ENCODE measurements at regions not wholly inside any gene's neighbourhood (a gene's known extent, or its start where the extent isn't known, plus 50 kb on each side); places are given as distances from the start of the nearest gene placed in this dataset.

- DNase-seq, result no peak
Measured at GRCh38 chr6:156560476-156560875, 216.7 kb upstream of the ARID1B start.

DNA sequence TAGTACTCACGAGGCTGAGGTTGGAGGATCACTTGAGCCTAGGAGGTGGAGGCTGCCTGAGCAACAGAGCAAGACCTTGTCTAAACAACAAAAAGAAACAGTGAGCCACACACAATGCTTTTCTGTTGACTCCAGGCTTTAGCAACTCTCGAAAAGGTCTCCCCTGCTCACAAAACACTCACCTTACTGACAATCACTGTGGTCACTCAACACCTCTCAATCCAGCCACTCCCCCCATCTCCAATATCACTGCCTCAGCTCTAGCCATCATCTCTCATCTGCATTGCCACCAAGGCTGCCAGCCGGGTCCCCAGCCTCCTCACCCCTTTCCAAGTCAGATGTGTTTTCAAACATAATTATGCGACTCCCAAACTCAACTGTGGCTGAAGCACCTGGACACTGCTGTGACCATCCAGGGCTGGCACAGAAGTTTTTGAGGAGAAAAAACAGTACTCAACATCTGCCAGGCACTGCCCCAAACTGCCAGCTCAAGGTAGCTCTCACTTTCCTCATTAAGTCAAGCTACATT lies 218.0 kb upstream of the ARID1B start:
- peak; percentile 46 for DNase-seq

DNA sequence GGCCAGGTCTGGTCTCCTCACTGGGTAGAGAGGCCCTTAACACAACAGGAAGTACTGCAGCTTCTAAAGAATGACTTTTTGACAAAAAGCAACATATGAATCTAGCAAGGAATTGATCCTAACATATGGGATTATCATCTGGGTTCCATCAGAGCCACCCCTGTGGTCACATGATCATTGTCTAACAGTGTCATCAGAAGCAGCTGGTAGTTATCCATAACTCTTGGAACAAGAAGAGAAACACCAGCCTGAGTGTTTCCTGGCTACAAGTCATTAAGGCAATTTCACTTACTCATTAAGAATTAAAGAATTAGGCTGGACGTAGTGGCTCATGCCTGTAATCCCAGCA lies 219.3 kb upstream of the ARID1B start:
- DNase-seq, result no peak

DNA sequence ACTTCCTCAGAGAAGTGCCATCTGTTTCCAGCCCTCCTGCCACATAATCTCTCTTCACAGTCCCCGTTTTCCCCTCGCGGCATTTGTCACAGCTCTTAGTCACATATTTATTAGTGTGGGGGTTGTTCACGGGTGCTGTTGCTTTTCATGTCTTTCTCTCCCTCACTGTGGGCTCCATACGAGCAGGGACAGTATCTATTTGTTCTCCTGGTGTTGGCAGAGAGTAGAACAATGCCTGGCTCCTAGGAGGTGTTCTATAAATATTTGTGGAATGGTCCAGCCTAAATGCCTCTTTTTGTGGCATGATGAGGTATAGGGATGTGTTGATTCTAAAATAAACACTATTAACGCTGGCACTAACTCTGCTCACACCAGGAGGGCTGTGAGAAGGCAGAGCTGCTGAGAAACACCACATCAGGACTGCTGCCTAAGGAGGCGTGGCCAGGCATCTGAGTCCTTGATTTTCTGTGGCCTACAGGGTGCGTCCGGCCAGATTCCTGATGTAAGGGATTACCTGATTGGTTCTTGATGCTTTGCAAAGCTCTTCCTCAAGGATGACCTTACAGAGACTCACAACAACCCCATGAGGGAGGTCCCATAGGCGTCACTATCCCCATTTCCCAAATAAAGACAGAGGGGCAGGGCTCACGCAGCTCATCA lies 219.8 kb upstream of the ARID1B start:
- peak; percentile 77 for DNase-seq

GRCh38 chr6:156556811-156557210 lies 220.4 kb upstream of the ARID1B start:
- DNase-seq, result no peak

DNA sequence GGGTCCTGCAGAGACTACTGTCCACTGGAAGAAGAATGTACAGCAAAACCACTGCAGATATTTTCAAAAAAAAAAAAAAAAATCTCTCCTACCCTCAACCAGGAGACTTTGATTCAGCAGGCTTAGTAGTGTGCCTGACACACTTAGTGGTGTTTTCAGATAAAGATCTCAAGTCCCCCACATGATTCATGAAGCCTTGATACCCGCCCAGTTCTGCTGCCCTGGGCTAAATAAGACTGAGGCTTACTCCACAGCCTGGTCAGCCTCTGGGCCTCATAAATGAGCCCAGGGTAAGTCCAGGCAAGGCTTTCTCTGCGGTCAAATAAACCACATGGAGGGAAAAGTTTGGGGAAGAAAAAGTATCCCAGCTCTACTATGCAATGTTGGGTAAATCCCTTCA lies 222.1 kb upstream of the ARID1B start:
- no peak for DNase-seq

GRCh38 chr6:156554160-156554559 lies 223.0 kb upstream of the ARID1B start:
- no peak for DNase-seq

GRCh38 chr6:156552849-156553248 lies 224.3 kb upstream of the ARID1B start:
- no peak for DNase-seq

DNA sequence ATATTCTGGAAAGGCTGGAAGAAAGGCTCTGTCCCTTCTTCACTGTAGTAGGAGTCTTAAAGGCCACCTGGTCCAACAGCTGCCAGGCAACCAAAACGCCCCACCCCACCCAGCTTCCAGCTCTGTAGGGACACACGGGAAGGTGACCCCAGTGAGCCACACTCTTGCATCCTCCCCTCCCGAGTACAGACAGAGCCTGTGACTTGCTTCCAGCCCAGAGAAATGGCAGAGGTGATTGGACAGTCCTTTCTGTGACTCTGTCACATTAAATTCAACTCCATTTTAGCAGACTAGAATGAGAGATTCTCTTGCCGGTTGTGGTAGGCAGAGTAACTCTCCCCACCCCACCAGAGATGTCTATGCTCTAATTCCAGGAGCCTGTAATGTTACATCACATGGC lies 226.2 kb upstream of the ARID1B start:
- DNase-seq, result no peak

DNA sequence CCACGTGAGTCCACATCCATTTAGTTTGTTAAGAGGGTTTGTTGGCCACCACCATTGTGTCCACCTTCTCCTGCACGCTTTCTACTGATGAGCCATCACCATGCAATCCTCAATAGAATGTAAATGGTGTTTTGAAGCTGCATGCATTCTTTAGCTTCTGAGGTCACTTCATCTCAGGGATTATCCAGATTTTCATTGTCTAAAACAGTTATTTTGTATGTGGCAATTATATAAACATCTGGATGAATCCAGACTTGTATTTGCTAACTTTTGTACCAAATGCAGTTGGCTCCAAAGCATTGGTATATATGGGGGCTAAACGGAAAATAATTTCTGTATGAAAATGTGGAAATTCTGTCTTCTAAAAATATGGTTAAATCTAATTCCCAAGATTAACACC lies 231.2 kb upstream of the ARID1B start:
- DNase-seq, result no peak

- DNase-seq, result no peak
Measured at GRCh38 chr6:156545021-156545420, 232.2 kb upstream of the ARID1B start.

GRCh38 chr6:156544046-156544445 lies 233.1 kb upstream of the ARID1B start:
- no peak for DNase-seq

DNA sequence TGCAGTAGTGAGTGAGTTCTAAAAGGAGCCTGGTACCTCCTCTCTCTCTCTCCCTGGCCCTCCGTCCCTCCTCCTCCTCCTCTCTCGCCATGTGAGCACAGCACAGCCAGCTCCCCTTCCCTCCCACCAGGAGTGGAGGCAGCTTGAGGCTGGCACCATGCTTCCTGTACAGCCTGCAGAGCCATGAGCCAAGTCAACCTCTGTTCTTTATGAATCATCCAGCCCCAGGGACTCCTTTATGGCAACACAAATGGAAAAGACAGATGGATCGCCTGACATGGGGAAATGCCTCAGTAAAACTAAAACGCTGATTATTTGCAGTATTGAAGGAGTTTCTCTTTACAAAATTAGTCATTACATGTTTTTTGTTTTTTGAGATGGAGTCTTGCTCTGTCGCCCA lies 233.7 kb upstream of the ARID1B start:
- DNase-seq, result no peak

DNA sequence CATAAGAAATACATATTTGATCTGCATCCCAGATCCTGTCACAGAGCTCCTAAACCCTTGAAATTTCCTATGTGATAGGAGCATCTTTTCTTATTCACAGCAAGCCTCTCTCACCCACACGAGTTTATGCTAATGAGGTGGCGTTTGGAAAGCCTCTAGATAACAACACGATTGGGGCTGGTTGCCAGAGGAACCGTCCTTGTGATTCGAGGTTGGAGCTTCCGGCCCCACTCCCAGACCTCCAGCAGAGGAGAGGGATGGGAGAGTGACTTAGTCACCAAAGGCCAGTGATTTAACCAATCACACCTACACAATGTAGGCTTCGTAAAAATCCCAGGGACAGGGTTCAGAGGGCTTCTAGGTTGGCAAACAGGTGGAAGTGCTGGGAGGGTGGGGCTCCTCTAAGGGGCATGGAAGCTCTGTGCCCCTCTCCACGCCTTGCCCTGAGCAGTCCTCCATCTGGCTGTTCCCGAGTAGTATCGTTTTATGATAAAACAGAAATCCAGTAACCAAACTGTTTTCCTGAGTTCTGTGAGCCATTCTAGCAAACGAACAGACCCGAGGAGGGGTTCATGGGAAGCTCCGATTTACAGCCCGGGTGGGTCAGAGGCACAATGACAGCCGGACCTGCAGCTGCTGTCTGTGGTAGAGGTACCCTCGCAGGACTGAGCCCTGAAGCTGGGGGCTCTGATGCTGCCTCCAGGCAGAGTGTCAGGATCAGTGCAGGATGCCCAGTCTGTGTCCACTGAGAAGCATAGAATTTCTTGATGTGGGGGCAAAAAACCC lies 238.1 kb upstream of the ARID1B start:
- DNase-seq, result no peak

GRCh38 chr6:156534594-156534993 lies 242.6 kb upstream of the ARID1B start:
- no peak for DNase-seq

DNA sequence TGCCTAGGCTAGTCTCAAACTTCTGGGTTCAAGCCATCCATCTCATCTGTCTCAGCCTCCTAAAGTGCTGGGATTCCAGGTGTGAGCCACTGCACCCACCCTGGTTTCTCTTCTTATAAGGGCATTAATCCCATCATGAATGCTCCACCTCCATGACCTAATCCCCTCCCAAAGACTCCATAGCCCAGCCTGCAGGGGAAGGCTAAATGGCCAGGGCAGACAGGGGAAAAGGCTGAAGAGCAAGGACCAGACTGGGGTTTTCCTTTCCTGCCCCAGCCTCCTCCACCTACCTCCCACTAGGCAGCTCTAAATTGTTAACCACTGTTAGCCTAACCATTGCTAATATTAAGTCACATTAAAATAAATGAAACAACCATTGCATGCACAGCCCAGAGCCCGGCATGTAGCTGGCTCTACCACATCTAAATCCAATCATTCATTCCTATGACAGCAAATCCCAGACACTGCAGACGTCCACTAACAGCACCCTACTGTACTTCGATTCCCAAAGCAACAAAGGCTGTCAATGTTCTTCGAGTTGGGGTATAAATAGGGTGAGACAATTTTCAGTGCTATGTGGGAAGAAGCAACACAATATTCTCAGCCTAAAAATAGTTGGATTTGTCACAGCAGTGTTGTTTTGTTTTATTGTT lies 243.2 kb upstream of the ARID1B start:
- DNase-seq, result no peak

GRCh38 chr6:156526081-156526480 lies 251.1 kb upstream of the ARID1B start:
- no peak for DNase-seq

GRCh38 chr6:156525541-156525940 lies 251.6 kb upstream of the ARID1B start:
- DNase-seq, result no peak

DNA sequence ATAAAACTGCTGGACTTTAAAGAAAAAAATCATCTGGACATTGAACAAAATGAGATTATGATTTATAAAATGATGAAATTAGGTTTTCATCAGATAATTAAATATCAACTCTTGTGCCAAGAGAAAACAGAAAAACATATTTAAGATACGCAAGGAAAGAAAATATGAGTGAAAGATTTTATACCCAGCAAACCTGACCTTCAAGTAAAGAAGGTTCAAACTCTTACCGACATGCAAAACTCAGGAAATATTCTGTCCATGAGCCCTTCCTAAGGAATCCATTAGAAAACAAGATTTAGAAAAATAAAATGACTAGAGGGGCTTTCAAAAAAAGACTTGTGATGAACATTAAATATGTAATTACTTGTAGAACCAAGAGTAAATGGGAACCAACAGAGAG lies 257.2 kb upstream of the ARID1B start:
- DNase-seq, result no peak

DNA sequence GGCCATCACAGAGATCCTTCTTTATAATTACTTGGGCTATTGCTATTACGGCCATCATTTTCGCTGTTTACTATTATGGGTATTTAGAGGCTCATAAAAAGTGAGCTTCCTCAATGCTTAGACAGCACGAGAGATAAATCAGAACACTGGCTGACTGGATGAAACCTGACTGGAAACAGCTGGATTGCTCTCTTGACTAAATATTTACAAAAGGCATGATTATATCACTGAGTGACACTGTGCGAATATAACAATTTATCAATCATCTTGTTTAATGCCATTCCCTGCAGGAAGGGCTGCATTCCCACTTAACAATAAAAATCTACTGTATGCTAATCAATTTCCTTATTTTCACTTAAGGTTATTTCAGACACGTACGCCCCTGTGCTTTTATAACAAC lies 260.1 kb upstream of the ARID1B start:
- DNase-seq, result no peak

DNA sequence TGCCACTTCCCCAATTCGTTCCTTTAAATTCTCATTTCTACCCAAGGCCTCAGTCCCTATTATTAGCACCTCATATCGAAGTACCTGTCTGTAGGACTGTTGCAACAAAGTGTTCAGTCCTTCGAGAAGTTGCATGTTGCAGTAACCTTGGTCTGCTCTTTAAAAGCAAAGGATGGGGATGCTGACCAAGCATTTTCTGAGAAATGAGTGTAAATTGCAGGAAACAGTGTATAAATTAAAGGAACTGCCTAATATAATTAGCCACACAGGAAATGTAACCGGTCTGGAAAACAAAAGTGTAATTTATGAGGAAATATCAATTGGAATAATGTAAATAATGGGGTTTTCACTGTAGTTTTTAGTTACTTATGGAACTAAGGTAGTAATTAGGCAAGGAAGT lies 261.9 kb upstream of the ARID1B start:
- no peak for DNase-seq

DNA sequence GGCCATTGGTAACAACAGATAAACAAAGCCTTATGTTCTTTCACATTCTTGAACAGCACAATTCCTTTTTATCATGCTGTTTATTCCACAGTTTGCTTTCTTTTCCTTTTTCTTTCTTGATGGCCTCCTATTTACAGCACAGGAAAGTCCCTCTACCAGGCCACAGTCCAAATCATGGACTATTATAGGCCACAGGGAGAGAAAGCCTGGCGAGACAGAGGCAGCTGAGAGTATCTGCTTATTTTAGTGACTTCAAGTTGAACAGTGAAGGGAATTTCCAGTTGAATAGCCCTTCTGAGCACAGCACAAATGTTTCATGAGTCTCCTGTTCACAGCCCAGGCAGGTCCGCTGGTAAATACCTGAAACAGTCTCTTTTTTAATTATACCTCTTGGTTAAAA lies 263.7 kb upstream of the ARID1B start:
- no peak for DNase-seq

GRCh38 chr6:156511570-156511969 lies 265.6 kb upstream of the ARID1B start:
- no peak for DNase-seq

- DNase-seq, result no peak
Measured at GRCh38 chr6:156511051-156511450, 266.1 kb upstream of the ARID1B start.
